Activated naive CD8-positive, alpha-beta T cell treated with anti-CD3 and anti-CD28 coated beads, Interleukin-2, amount 50 U/mL, for 16 hours (primary cell): ENCODE measurements at regions not wholly inside any gene's neighbourhood (a gene's known extent, or its start where the extent isn't known, plus 50 kb on each side); places are given as distances from the start of the nearest gene placed in this dataset.
A peak's percentile ranks its signal among the peaks of the same experiment; 100 is the strongest.
"Not testable (repeated sequence)": the region's sequence is repeated elsewhere in the genome, so short reads cannot be mapped to it uniquely, and the experiment has no call there.

Experiments used
- DNase-seq: peaks from one replicate; pipeline ENCODE4 v3.0.0-alpha.2; 2020; ENCODE audit warnings: low read depth, low spot score

- DNase-seq, result no peak
These were observed 178.6 kb downstream of the ZNF674 start for GRCh38 chrX:46366381-46367207.

GRCh38 chrX:46354481-46354880, 190.7 kb downstream of the ZNF674 start:
- no peak for DNase-seq

GRCh38 chrX:46341767-46342322, 203.4 kb downstream of the ZNF674 start:
- no peak for DNase-seq

- DNase-seq, result no peak
These were observed 204.5 kb downstream of the ZNF674 start for GRCh38 chrX:46340696-46341095.

- no peak for DNase-seq
These were observed 211.7 kb downstream of the ZNF674 start for GRCh38 chrX:46333550-46333949.

GRCh38 chrX:46330981-46331380, 214.2 kb downstream of the ZNF674 start:
- DNase-seq, result no peak

- DNase-seq, result no peak
These were observed 214.7 kb downstream of the ZNF674 start for GRCh38 chrX:46330513-46330912.

- DNase-seq, result no peak
These were observed 217.1 kb downstream of the ZNF674 start for GRCh38 chrX:46328133-46328532.

GRCh38 chrX:46327566-46328115, 217.6 kb downstream of the ZNF674 start:
- no peak for DNase-seq

- no peak for DNase-seq
These were observed 219.1 kb downstream of the ZNF674 start for GRCh38 chrX:46326161-46326560.

GRCh38 chrX:46325312-46325877, 219.8 kb downstream of the ZNF674 start:
- DNase-seq, result peak; percentile 23

GRCh38 chrX:46324166-46324565, 221.1 kb downstream of the ZNF674 start:
- no peak for DNase-seq

GRCh38 chrX:46322929-46323328, 222.3 kb downstream of the ZNF674 start:
- not testable (repeated sequence) for DNase-seq

- DNase-seq, result no peak
These were observed 223.5 kb downstream of the ZNF674 start for GRCh38 chrX:46321676-46322075.

GRCh38 chrX:46319750-46320149, 225.5 kb downstream of the ZNF674 start:
- no peak for DNase-seq

GRCh38 chrX:46318551-46318950, 226.7 kb downstream of the ZNF674 start:
- no peak for DNase-seq

GRCh38 chrX:46317163-46317562, 228.1 kb downstream of the ZNF674 start:
- DNase-seq, result no peak

GRCh38 chrX:46311581-46312120, 233.6 kb downstream of the ZNF674 start:
- no peak for DNase-seq

GRCh38 chrX:46310815-46311497, 234.3 kb downstream of the ZNF674 start:
- DNase-seq, result no peak

- DNase-seq, result no peak
These were observed 237.1 kb downstream of the ZNF674 start for GRCh38 chrX:46308110-46308509.

- no peak for DNase-seq
These were observed 239.1 kb downstream of the ZNF674 start for GRCh38 chrX:46306103-46306502.

- DNase-seq, result no peak
These were observed 239.8 kb downstream of the ZNF674 start for GRCh38 chrX:46305431-46305830.
